AG08396 (cell line): ENCODE measurements at regions not wholly inside any gene's neighbourhood (a gene's known extent, or its start where the extent isn't known, plus 50 kb on each side); places are given as distances from the start of the nearest gene placed in this dataset.

Experiments
- DNase-seq: peaks from one replicate; pipeline ENCODE4 v3.0.0; 2012; ENCODE audit warnings: low spot score, mixed read lengths

GRCh38 chr5:105428451-105429380, 1866.1 kb upstream of the NUDT12 start:
- DNase-seq = no peak

GRCh38 chr5:105414067-105414466, 1851.5 kb upstream of the NUDT12 start:
- no peak for DNase-seq

GRCh38 chr5:105413406-105413990, 1850.9 kb upstream of the NUDT12 start:
- no peak for DNase-seq

GRCh38 chr5:105409695-105410094, 1847.1 kb upstream of the NUDT12 start:
- DNase-seq = no peak

- no peak for DNase-seq
Observed at GRCh38 chr5:105407200-105407599, 1844.6 kb upstream of the NUDT12 start.

GRCh38 chr5:105397749-105398148, 1835.2 kb upstream of the NUDT12 start:
- DNase-seq = no peak

- DNase-seq = no peak
Observed at GRCh38 chr5:105392710-105393149, 1830.1 kb upstream of the NUDT12 start.

- no peak for DNase-seq
Observed at GRCh38 chr5:105392122-105392709, 1829.6 kb upstream of the NUDT12 start.

- no peak for DNase-seq
Observed at GRCh38 chr5:105380126-105380525, 1817.5 kb upstream of the NUDT12 start.

- DNase-seq = no peak
Observed at GRCh38 chr5:105371169-105371568, 1808.6 kb upstream of the NUDT12 start.

GRCh38 chr5:105350486-105351140, 1788.0 kb upstream of the NUDT12 start:
- DNase-seq = no peak

GRCh38 chr5:105331558-105331957, 1769.0 kb upstream of the NUDT12 start:
- DNase-seq = no peak

- no peak for DNase-seq
Observed at GRCh38 chr5:105330185-105330584, 1767.6 kb upstream of the NUDT12 start.

- no peak for DNase-seq
Observed at GRCh38 chr5:105304859-105305258, 1742.3 kb upstream of the NUDT12 start.

- DNase-seq = no peak
Observed at GRCh38 chr5:105288946-105289345, 1726.4 kb upstream of the NUDT12 start.

- DNase-seq = no peak
Observed at GRCh38 chr5:105283134-105283533, 1720.5 kb upstream of the NUDT12 start.

- DNase-seq = no peak
Observed at GRCh38 chr5:105274079-105274478, 1711.5 kb upstream of the NUDT12 start.

GRCh38 chr5:105263515-105263914, 1700.9 kb upstream of the NUDT12 start:
- DNase-seq = no peak

GRCh38 chr5:105259581-105260217, 1697.1 kb upstream of the NUDT12 start:
- DNase-seq = no peak

- DNase-seq = no peak
Observed at GRCh38 chr5:105238561-105238960, 1676.0 kb upstream of the NUDT12 start.

GRCh38 chr5:105230516-105231157, 1668.0 kb upstream of the NUDT12 start:
- no peak for DNase-seq
